Panc1 (cell line): ENCODE measurements at regions not wholly inside any gene's neighbourhood (a gene's known extent, or its start where the extent isn't known, plus 50 kb on each side); places are given as distances from the start of the nearest gene placed in this dataset.

Experiments used
- ATAC-seq: fragments of 200-7000 bp; cut with Tn5 transposase; 2 replicates; pipeline ENCODE4 v1.9.1; 2020; ENCODE audit warnings: mild to moderate bottlenecking, moderate library complexity
- BruUV-seq: library from RNA; stranded (reverse); fragments of 400-500 nt; replicated peaks from 2 replicates; lab custom pipeline; 2021; lab: Mats Ljungman, UMichigan
- CTCF ChIA-PET: fragments of 300-600 bp; sonication (Branson Sonifier 250); formaldehyde crosslinking; loops from one replicate; lab custom pipeline; 2022; ENCODE audit warnings: antibody characterized with exemption; lab: Charles Lee
- POLR2A ChIA-PET: fragments of 300-600 bp; sonication (Branson Sonifier 250); formaldehyde crosslinking; loops from one replicate; lab custom pipeline; 2022; ENCODE audit warnings: antibody characterized with exemption; lab: Charles Lee
- DNase-seq: peaks from one replicate; pipeline ENCODE4 v3.0.0-alpha.2; 2010; ENCODE audit warnings: low read depth, low spot score
- H3K27ac ChIP-seq: 2 replicates; pipeline ENCODE4 v1.5.1; 2011; ENCODE audit warnings: mild to moderate bottlenecking, low read length, inconsistent platforms
- H3K27me3 ChIP-seq: fragments of 200-500 bp; sonication (Bioruptor generic); 2 replicates; pipeline ENCODE4 v1.6.0; 2014; ENCODE audit warnings: low read length, inconsistent platforms; ENCODE audit not compliant: control insufficient read depth, insufficient read depth
- H3K36me3 ChIP-seq: fragments of 200-500 bp; sonication (Bioruptor generic); 2 replicates; pipeline ENCODE4 v1.5.1; 2014; ENCODE audit warnings: inconsistent platforms, mild to moderate bottlenecking, low read length, moderate library complexity; ENCODE audit not compliant: control insufficient read depth, insufficient read depth
- H3K4me1 ChIP-seq: 2 replicates; pipeline ENCODE4 v1.5.1; 2011; ENCODE audit warnings: inconsistent platforms, mild to moderate bottlenecking, low read length, moderate library complexity; ENCODE audit not compliant: control insufficient read depth, insufficient read depth
- H3K4me3 ChIP-seq, 2 experiments: 2 replicates each; pipeline ENCODE4 v1.5.1; 2011 to 2012; ENCODE audit warnings: low read depth in 2 of 2, low read length in 2 of 2, mild to moderate bottlenecking in 2 of 2, inconsistent platforms in 1 of 2, moderate library complexity in 1 of 2
- H3K9me3 ChIP-seq: fragments of 200-500 bp; sonication (Bioruptor generic); 2 replicates; pipeline ENCODE4 v1.5.1; 2014; ENCODE audit warnings: low read depth, mild to moderate bottlenecking, inconsistent platforms, low read length, moderate library complexity; ENCODE audit not compliant: control insufficient read depth, insufficient read depth
- CTCF ChIP-seq: fragments of 450-650 bp; IDR thresholded peaks from 2 replicates; pipeline ENCODE4 v1.5.1; 2017; ENCODE audit warnings: mild to moderate bottlenecking
- POLR2AphosphoS5 ChIP-seq: IDR thresholded peaks from 2 replicates; pipeline ENCODE4 v1.6.1; 2012; ENCODE audit warnings: mild to moderate bottlenecking, low read depth, low read length, moderate library complexity
- REST ChIP-seq, 2 experiments: IDR thresholded peaks; 2 replicates each; pipeline ENCODE4 v1.6.1; 2011 to 2012; ENCODE audit warnings: low read depth in 2 of 2, control low read depth in 1 of 2, low read length in 1 of 2, mild to moderate bottlenecking in 1 of 2, moderate library complexity in 1 of 2; ENCODE audit not compliant: insufficient read depth in 1 of 2
- SIN3A ChIP-seq: IDR thresholded peaks from 2 replicates; pipeline ENCODE4 v1.6.1; 2012; ENCODE audit warnings: low read depth, mild to moderate bottlenecking, low read length, moderate library complexity, borderline replicate concordance; ENCODE audit not compliant: insufficient read depth
- TCF7L2 ChIP-seq: IDR thresholded peaks from 2 replicates; pipeline ENCODE4 v1.6.1; 2011; ENCODE audit warnings: mild to moderate bottlenecking, low read depth, low read length, inconsistent platforms
- in situ Hi-C: cut with HindIII; loops from 2 replicates; pipeline ENCODE4 v1.10.0; 2016; ENCODE audit warnings: low sequenced_read_pairs, low pct_unique_long_range_greater_than_20kb
- intact Hi-C: fragments of 100-400 bp; cut with micrococcal nuclease; formaldehyde crosslinking; loops from one replicate; pipeline ENCODE4 v1.10.0; 2022; ENCODE audit not compliant: unreplicated experiment

- Histone ChIP-seq H3K4me3 (no peak overlapping the region), H3K4me1 (no peaks in the 10 kb centered on the region), H3K27ac (no peak overlapping the region), H3K36me3 (no peaks in the 10 kb centered on the region), H3K27me3 (no peaks in the 10 kb centered on the region), H3K9me3 (no peaks in the 10 kb centered on the region)
- ChIA-PET CTCF (no interaction called here), POLR2A (no interaction called here)
- TF ChIP-seq REST (IDR thresholded peaks at IDR 0.05; ENCODE audit: insufficient read depth in 1 of 2, low read depth in 2 of 2, low read length in 1 of 2) (no peak), SIN3A (no peak), POLR2AphosphoS5 (no peak), CTCF (no peak), TCF7L2 (no peak)
- in situ Hi-C loops: no loop called here
- no peak for DNase-seq
- no TSS peak for BruUV-seq
- intact Hi-C loops: no loop called here
- ATAC-seq: no peak
Observed at GRCh38 chr12:115833704-115834103, 443.8 kb downstream of the MED13L start.

- no peaks in the 10 kb centered on the region for H3K9me3 ChIP-seq
- in situ Hi-C loops: no loop called here
- H3K4me1 ChIP-seq: no peaks in the 10 kb centered on the region
- H3K36me3 ChIP-seq: no peaks in the 10 kb centered on the region
- no peaks in the 10 kb centered on the region for H3K27me3 ChIP-seq
- TF ChIP-seq POLR2AphosphoS5 (no peak), SIN3A (no peak), REST (IDR thresholded peaks at IDR 0.05; ENCODE audit: insufficient read depth in 1 of 2, low read depth in 2 of 2, low read length in 1 of 2) (no peak), CTCF (no peak), TCF7L2 (no peak)
- intact Hi-C loops: no loop called here
- ATAC-seq (no peak), DNase-seq (no peak)
- POLR2A ChIA-PET: no interaction called here
- H3K27ac ChIP-seq: no peak overlapping the region
- H3K4me3 ChIP-seq: no peak overlapping the region
- CTCF ChIA-PET: interaction anchor here (0.5 kb wide), 1 partner anchor 424 kb away, joined by 3 read pairs; no protein-coding TSS in a partner anchor
- no TSS peak for BruUV-seq
Observed at GRCh38 chr12:115830633-115831032, 446.9 kb downstream of the MED13L start.
